HCT116 (cell line): ENCODE measurements at regions not wholly inside any gene's neighbourhood (a gene's known extent, or its start where the extent isn't known, plus 50 kb on each side); places are given as distances from the start of the nearest gene placed in this dataset.
"Not testable (repeated sequence)": the region's sequence is repeated elsewhere in the genome, so short reads cannot be mapped to it uniquely, and the experiment has no call there.

Source experiments
- CTCF ChIP-seq, 3 experiments: fragments of 200-600 bp in 1 of 3; sonication (generic) in 1 of 3; IDR thresholded peaks in 2 of 3; conservative IDR thresholded peaks in 1 of 3; 2 replicates each; pipeline ENCODE4 v1.5.1; 2012 to 2017; ENCODE audit warnings: low read depth in 2 of 3, low read length in 2 of 3, antibody characterized with exemption in 1 of 3, borderline replicate concordance in 1 of 3, control low read depth in 1 of 3, mild to moderate bottlenecking in 1 of 3, mixed read lengths in 1 of 3, mixed run types in 1 of 3, moderate library complexity in 1 of 3; ENCODE audit not compliant: insufficient read depth in 1 of 3
- EZH2 ChIP-seq: fragments of 200-600 bp; sonication (generic); IDR thresholded peaks from 2 replicates; pipeline ENCODE4 v1.6.1; 2017; ENCODE audit warnings: antibody characterized with exemption, mixed run types
- EZH2phosphoT487 ChIP-seq: fragments of 200-600 bp; IDR thresholded peaks from 2 replicates; pipeline ENCODE4 v1.6.1; 2018; ENCODE audit warnings: antibody characterized with exemption, borderline replicate concordance
- FOSL1 ChIP-seq: IDR thresholded peaks from 2 replicates; pipeline ENCODE4 v1.6.1; 2012; ENCODE audit warnings: low read depth
- POLR2A ChIP-seq: IDR thresholded peaks from 2 replicates; pipeline ENCODE4 v1.7.0; 2011; ENCODE audit warnings: borderline replicate concordance; ENCODE audit not compliant: insufficient read depth, insufficient read length; ENCODE audit errors: extremely low read depth
- POLR2AphosphoS5 ChIP-seq: IDR thresholded peaks from 2 replicates; pipeline ENCODE4 v1.6.1; 2011; ENCODE audit warnings: mild to moderate bottlenecking, low read depth, low read length, moderate library complexity
- RAD21 ChIP-seq: IDR thresholded peaks from 2 replicates; pipeline ENCODE4 v1.6.1; 2012; ENCODE audit warnings: low read depth, mild to moderate bottlenecking
- REST ChIP-seq: IDR thresholded peaks from 2 replicates; pipeline ENCODE4 v1.6.1; 2012; ENCODE audit warnings: low read depth
- SIN3A ChIP-seq: IDR thresholded peaks from 2 replicates; pipeline ENCODE4 v1.6.1; 2012; ENCODE audit warnings: low read depth
- SP1 ChIP-seq: IDR thresholded peaks from 2 replicates; pipeline ENCODE4 v1.6.1; 2012; ENCODE audit warnings: low read depth
- SRF ChIP-seq: IDR thresholded peaks from 2 replicates; pipeline ENCODE4 v1.6.1; 2012; ENCODE audit warnings: low read depth
- YY1 ChIP-seq: IDR thresholded peaks from 2 replicates; pipeline ENCODE4 v1.6.1; 2011; ENCODE audit warnings: low read length, low read depth, moderate library complexity, mild to moderate bottlenecking; ENCODE audit not compliant: insufficient replicate concordance; ENCODE audit errors: extremely low read depth
- ZFX ChIP-seq: fragments of 450-650 bp; IDR thresholded peaks from 2 replicates; pipeline ENCODE4 v1.6.1; 2017

GRCh38 chr4:82279550-82279949 is 94.2 kb downstream of the HNRNPD start:
- not testable (repeated sequence) for TF ChIP-seq EZH2; CTCF (IDR thresholded peaks at IDR 0.05 in 2 of 3, conservative IDR thresholded peaks at IDR 0.05 in 1 of 3; ENCODE audit: borderline replicate concordance in 1 of 3, insufficient read depth in 1 of 3, low read depth in 2 of 3, low read length in 2 of 3); POLR2A; FOSL1; EZH2phosphoT487; ZFX; YY1; RAD21; SP1; POLR2AphosphoS5; REST; SIN3A; SRF
